HFFc6 (cell line): ENCODE measurements at regions not wholly inside any gene's neighbourhood (a gene's known extent, or its start where the extent isn't known, plus 50 kb on each side); places are given as distances from the start of the nearest gene placed in this dataset.

Source experiments
- DNase-seq: peaks from one replicate; pipeline ENCODE4 v3.0.0-alpha.2; 2018
- H3K27ac Mint-ChIP-seq: 2 replicates; pipeline ENCODE4 v1.8.0; 2020; ENCODE audit warnings: mild to moderate bottlenecking, mixed read lengths
- H3K27me3 Mint-ChIP-seq: 2 replicates; pipeline ENCODE4 v1.8.0; 2021; ENCODE audit warnings: mild to moderate bottlenecking, moderate library complexity, mixed read lengths; ENCODE audit not compliant: insufficient read depth
- H3K36me3 Mint-ChIP-seq: 2 replicates; pipeline ENCODE4 v1.8.0; 2021; ENCODE audit warnings: low read depth, mixed read lengths
- H3K4me1 Mint-ChIP-seq: 2 replicates; pipeline ENCODE4 v1.8.0; 2020; ENCODE audit warnings: low read depth, mixed read lengths
- H3K4me3 Mint-ChIP-seq: 2 replicates; pipeline ENCODE4 v1.8.0; 2020; ENCODE audit warnings: mild to moderate bottlenecking, moderate library complexity, mixed read lengths
- H3K9me3 Mint-ChIP-seq: 2 replicates; pipeline ENCODE4 v1.8.0; 2020; ENCODE audit warnings: mild to moderate bottlenecking, mixed read lengths
- CTCF ChIP-seq: fragments of 200-600 bp; sonication (generic); IDR thresholded peaks from 2 replicates; pipeline ENCODE4 v1.5.0; 2021; ENCODE audit warnings: antibody characterized with exemption, mild to moderate bottlenecking

GRCh38 chr5:68441309-68442073, 225.9 kb downstream of the PIK3R1 start:
- Mint-ChIP-seq H3K9me3 (no peaks in the 10 kb centered on the region), H3K27me3 (no peaks in the 10 kb centered on the region; the same call in 1 of the 2 replicates)

GRCh38 chr5:68443091-68443490, 227.5 kb downstream of the PIK3R1 start:
- no peak for DNase-seq
- H3K36me3 Mint-ChIP-seq, result no peaks in the 10 kb centered on the region
- H3K4me1 Mint-ChIP-seq, result peaks cover 18% of the 10 kb centered on the region
- H3K27me3 Mint-ChIP-seq, result no peaks in the 10 kb centered on the region; the same call in 1 of the 2 replicates
- no peaks in the 10 kb centered on the region for H3K9me3 Mint-ChIP-seq
- TF ChIP-seq CTCF, result no peak
- no peak overlapping the region for H3K4me3 Mint-ChIP-seq
- H3K27ac Mint-ChIP-seq, result no peak overlapping the region

More at GRCh38 chr5:68441309-68442073, 225.9 kb downstream of the PIK3R1 start:
- no peak for TF ChIP-seq CTCF
- Mint-ChIP-seq H3K4me3 (no peak overlapping the region), H3K36me3 (no peaks in the 10 kb centered on the region), H3K4me1 (peaks cover 25% of the 10 kb centered on the region), H3K27ac (no peak overlapping the region)
- DNase-seq, result no peak

- TF ChIP-seq CTCF, result no peak
- no peaks in the 10 kb centered on the region; the same call in 1 of the 2 replicates for H3K27me3 Mint-ChIP-seq
- no peaks in the 10 kb centered on the region for H3K36me3 Mint-ChIP-seq
- no peak overlapping the region for H3K27ac Mint-ChIP-seq
- H3K9me3 Mint-ChIP-seq, result no peaks in the 10 kb centered on the region
- peaks cover 18% of the 10 kb centered on the region for H3K4me1 Mint-ChIP-seq
- no peak for DNase-seq
- H3K4me3 Mint-ChIP-seq, result no peak overlapping the region
Observed at GRCh38 chr5:68444048-68444447, 228.5 kb downstream of the PIK3R1 start.

- Mint-ChIP-seq H3K36me3 (no peaks in the 10 kb centered on the region), H3K27me3 (no peaks in the 10 kb centered on the region), H3K4me3 (no peak overlapping the region), H3K9me3 (no peaks in the 10 kb centered on the region), H3K27ac (no peak overlapping the region), H3K4me1 (peaks cover 21% of the 10 kb centered on the region)
- no peak for DNase-seq
- no peak for TF ChIP-seq CTCF
Observed at GRCh38 chr5:68444833-68445232, 229.3 kb downstream of the PIK3R1 start.

- H3K9me3 Mint-ChIP-seq, result no peaks in the 10 kb centered on the region
- no peaks in the 10 kb centered on the region; the same call in 1 of the 2 replicates for H3K36me3 Mint-ChIP-seq
- no peak overlapping the region for H3K27ac Mint-ChIP-seq
- TF ChIP-seq CTCF, result no peak
- H3K27me3 Mint-ChIP-seq, result no peaks in the 10 kb centered on the region
- DNase-seq, result no peak
- H3K4me1 Mint-ChIP-seq, result peaks cover 24% of the 10 kb centered on the region
- no peak overlapping the region for H3K4me3 Mint-ChIP-seq
Observed at GRCh38 chr5:68445257-68446069, 229.9 kb downstream of the PIK3R1 start.
